ENCODE measurements at regions not wholly inside any gene's neighbourhood (a gene's known extent, or its start where the extent isn't known, plus 50 kb on each side); places are given as distances from the start of the nearest gene placed in this dataset.

- TF ChIP-seq CTCF (IDR thresholded peaks at IDR 0.05) (no peak), POLR2A (IDR thresholded peaks at IDR 0.05) (no peak)
- Histone ChIP-seq H3K27ac (no peak overlapping the region), H3K27me3 (no peaks in the 10 kb centered on the region), H3K4me1 (peaks cover 5% of the 10 kb centered on the region), H3K36me3 (ENCODE audit: low read depth, missing control alignments) (no peaks in the 10 kb centered on the region), H3K9me3 (no peaks in the 10 kb centered on the region), H3K4me3 (no peak overlapping the region)
- intact Hi-C loops (cut with DNase I; ENCODE audit: low total_unique reads), result no loop called here
- WGBS, 2 donors, result 60 to 61% methylated on average over 1 of the region's 1 CpG
- no peak for DNase-seq
Observed at GRCh38 chr7:116439005-116439404, 60.5 kb upstream of the CAV2 start.

GRCh38 chr7:116439841-116440549 lies 59.5 kb upstream of the CAV2 start:
- H3K36me3 ChIP-seq (ENCODE audit: low read depth, missing control alignments), result no peaks in the 10 kb centered on the region
- H3K27ac ChIP-seq, result peak overlapping the region in 1 of 2 donors; percentile 22
- H3K4me3 ChIP-seq, result no peak overlapping the region
- intact Hi-C loops (cut with DNase I; ENCODE audit: low total_unique reads), result no loop called here
- peaks cover 5% of the 10 kb centered on the region for H3K4me1 ChIP-seq
- H3K9me3 ChIP-seq, result no peaks in the 10 kb centered on the region
- TF ChIP-seq POLR2A (IDR thresholded peaks at IDR 0.05), result no peak
- no peak for TF ChIP-seq CTCF (IDR thresholded peaks at IDR 0.05)
- no peak for DNase-seq
- H3K27me3 ChIP-seq, result no peaks in the 10 kb centered on the region
- 60 to 65% methylated on average over 4 of the region's 4 CpGs for whole genome bisulfite sequencing, 2 donors

GRCh38 chr7:116441534-116441933 lies 58.0 kb upstream of the CAV2 start:
- TF ChIP-seq POLR2A (IDR thresholded peaks at IDR 0.05) (no peak), CTCF (IDR thresholded peaks at IDR 0.05) (no peak)
- WGBS, 2 donors, result 43 to 49% methylated on average over 4 of the region's 4 CpGs
- Histone ChIP-seq H3K4me1 (peaks cover 9% of the 10 kb centered on the region), H3K27ac (peak overlapping the region; percentile 40 to 44), H3K4me3 (no peak overlapping the region), H3K27me3 (no peaks in the 10 kb centered on the region), H3K36me3 (ENCODE audit: low read depth, missing control alignments) (no peaks in the 10 kb centered on the region), H3K9me3 (no peaks in the 10 kb centered on the region)
- intact Hi-C loops (cut with DNase I; ENCODE audit: low total_unique reads), result no loop called here
- no peak for DNase-seq

GRCh38 chr7:116443101-116443523 lies 56.4 kb upstream of the CAV2 start:
- Histone ChIP-seq H3K27me3 (no peaks in the 10 kb centered on the region), H3K27ac (peak overlapping the region in 1 of 2 donors; percentile 40), H3K4me1 (peaks cover 9% of the 10 kb centered on the region), H3K36me3 (ENCODE audit: low read depth, missing control alignments) (no peaks in the 10 kb centered on the region), H3K4me3 (no peak overlapping the region), H3K9me3 (no peaks in the 10 kb centered on the region)
- 16 to 40% methylated on average over 1 of the region's 1 CpG for WGBS, 2 donors
- no peak for TF ChIP-seq POLR2A (IDR thresholded peaks at IDR 0.05)
- TF ChIP-seq CTCF (IDR thresholded peaks at IDR 0.05), result no peak
- intact Hi-C loops (cut with DNase I; ENCODE audit: low total_unique reads), result no loop called here
- DNase-seq, result no peak

- peaks cover 9% of the 10 kb centered on the region for H3K4me1 ChIP-seq
- H3K27me3 ChIP-seq, result no peaks in the 10 kb centered on the region
- H3K27ac ChIP-seq, result no peak overlapping the region
- intact Hi-C loops (cut with DNase I; ENCODE audit: low total_unique reads), result no loop called here
- no peak overlapping the region for H3K4me3 ChIP-seq
- TF ChIP-seq POLR2A (IDR thresholded peaks at IDR 0.05), result no peak
- no peaks in the 10 kb centered on the region for H3K36me3 ChIP-seq (ENCODE audit: low read depth, missing control alignments)
- no peaks in the 10 kb centered on the region for H3K9me3 ChIP-seq
- DNase-seq, result no peak
- WGBS, 2 donors, result 85 to 88% methylated on average over 3 of the region's 3 CpGs
Observed at GRCh38 chr7:116443646-116444045, 55.9 kb upstream of the CAV2 start.

Measured in testis (tissue), 2 donors.